OCI-LY7 (cell line): ENCODE measurements at regions not wholly inside any gene's neighbourhood (a gene's known extent, or its start where the extent isn't known, plus 50 kb on each side); places are given as distances from the start of the nearest gene placed in this dataset.

Source experiments
- EZH2phosphoT487 ChIP-seq: fragments of 200-600 bp; sonication (generic); IDR thresholded peaks from 2 replicates; pipeline ENCODE4 v1.6.1; 2018; ENCODE audit warnings: low read depth, borderline replicate concordance, mild to moderate bottlenecking, mixed run types, antibody characterized with exemption, low read length, moderate library complexity, mixed read lengths
- TF ChIP-seq, protein P1 (sequence below): fragments of 200-600 bp; sonication (generic); conservative IDR thresholded peaks from 2 replicates; pipeline ENCODE4 v1.5.1; 2014; ENCODE audit warnings: mild to moderate bottlenecking, antibody characterized with exemption, low read length, moderate library complexity, mixed read lengths

DNA sequence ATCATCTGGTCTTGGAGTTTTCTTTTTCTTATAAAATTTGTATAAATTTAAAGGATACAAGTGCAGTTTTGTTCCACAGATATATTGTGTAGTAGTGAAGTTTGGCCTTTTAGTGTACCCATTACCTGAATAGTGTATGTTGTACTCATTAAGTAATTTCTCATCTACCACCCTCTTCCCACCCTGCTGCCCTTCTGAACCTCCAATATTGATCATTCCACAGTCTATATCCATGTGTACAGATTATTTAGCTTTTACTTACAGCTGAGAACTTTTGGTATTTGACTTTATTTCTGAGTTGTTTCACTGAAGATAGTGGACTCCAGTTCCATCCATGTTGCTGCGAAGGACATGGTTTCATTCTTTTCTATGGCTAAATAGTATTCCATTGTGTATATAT, 63.1 kb upstream of the NR3C1 start:
- TF ChIP-seq, protein P1, sequence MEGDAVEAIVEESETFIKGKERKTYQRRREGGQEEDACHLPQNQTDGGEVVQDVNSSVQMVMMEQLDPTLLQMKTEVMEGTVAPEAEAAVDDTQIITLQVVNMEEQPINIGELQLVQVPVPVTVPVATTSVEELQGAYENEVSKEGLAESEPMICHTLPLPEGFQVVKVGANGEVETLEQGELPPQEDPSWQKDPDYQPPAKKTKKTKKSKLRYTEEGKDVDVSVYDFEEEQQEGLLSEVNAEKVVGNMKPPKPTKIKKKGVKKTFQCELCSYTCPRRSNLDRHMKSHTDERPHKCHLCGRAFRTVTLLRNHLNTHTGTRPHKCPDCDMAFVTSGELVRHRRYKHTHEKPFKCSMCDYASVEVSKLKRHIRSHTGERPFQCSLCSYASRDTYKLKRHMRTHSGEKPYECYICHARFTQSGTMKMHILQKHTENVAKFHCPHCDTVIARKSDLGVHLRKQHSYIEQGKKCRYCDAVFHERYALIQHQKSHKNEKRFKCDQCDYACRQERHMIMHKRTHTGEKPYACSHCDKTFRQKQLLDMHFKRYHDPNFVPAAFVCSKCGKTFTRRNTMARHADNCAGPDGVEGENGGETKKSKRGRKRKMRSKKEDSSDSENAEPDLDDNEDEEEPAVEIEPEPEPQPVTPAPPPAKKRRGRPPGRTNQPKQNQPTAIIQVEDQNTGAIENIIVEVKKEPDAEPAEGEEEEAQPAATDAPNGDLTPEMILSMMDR: no peak
- TF ChIP-seq EZH2phosphoT487: no peak
